HepG2 (cell line): ENCODE measurements at regions not wholly inside any gene's neighbourhood (a gene's known extent, or its start where the extent isn't known, plus 50 kb on each side); places are given as distances from the start of the nearest gene placed in this dataset.

Source experiments
- EZH2 ChIP-seq: conservative IDR thresholded peaks from 2 replicates; pipeline ENCODE4 v1.6.1; 2012; ENCODE audit warnings: mild to moderate bottlenecking, low read depth, low read length, moderate library complexity
- GABPB1 ChIP-seq: IDR thresholded peaks from 2 replicates; pipeline ENCODE4 v1.6.1; 2016; ENCODE audit warnings: mild to moderate bottlenecking, missing genetic modification reagents, moderate library complexity, missing compliant biosample characterization
- MAZ ChIP-seq, 2 experiments: sonication (generic) in 1 of 2; formaldehyde crosslinking in 1 of 2; IDR thresholded peaks; 2 replicates each; pipeline versions ENCODE4 v1.5.0 to v1.6.1; 2012 to 2020; ENCODE audit warnings: low read depth in 2 of 2, mild to moderate bottlenecking in 2 of 2, borderline replicate concordance in 1 of 2, improper control_type of control experiment in 1 of 2, low read length in 1 of 2, missing genetic modification reagents in 1 of 2, moderate library complexity in 1 of 2

GRCh38 chr4:156623376-156623775 lies 348.2 kb downstream of the PDGFC start:
- TF ChIP-seq GABPB1 (CRISPR knock-in tag) (no peak), EZH2 (no peak), MAZ (IDR thresholded peaks at IDR 0.05; ENCODE audit: borderline replicate concordance, low read depth, low read length) (no peak), MAZ (CRISPR knock-in tag; IDR thresholded peaks at IDR 0.05; ENCODE audit: low read depth) (no peak)
